ENCODE measurements at regions not wholly inside any gene's neighbourhood (a gene's known extent, or its start where the extent isn't known, plus 50 kb on each side); places are given as distances from the start of the nearest gene placed in this dataset.

DNA sequence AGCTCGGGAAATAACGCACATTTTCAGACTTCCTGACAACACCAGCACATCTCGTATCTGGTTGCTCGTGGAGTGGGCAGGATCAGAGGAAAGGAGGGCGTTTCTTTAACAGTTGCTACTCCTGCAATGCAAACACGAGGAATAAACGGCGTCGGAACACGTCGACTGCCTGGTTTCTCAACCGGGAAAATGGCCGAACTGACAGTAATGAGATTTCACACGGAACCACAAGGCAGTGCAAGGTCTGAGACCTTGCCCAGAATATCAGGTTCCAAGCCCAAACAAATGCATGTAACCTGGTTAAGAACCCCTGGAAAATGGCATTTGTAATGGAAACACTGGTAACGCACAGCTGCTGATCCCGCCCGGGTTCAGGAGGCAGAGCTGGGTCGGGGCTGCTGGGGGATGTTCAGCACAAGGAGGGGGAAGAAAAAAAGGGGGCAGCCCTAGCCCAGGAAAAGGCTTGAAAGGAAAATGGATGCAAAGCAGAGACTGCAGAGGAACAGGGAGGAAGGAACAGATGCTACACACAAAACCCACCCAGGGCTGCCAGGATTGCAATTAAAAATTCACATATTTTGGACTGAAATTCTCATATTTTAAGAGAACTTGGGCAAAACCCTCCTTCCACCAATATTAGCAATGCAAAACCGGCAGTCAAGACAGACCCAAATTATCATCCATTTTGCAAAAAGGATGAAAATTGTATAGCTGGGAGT is 61.6 kb upstream of the KLHL29 start:
- no peak for DNase-seq

DNA sequence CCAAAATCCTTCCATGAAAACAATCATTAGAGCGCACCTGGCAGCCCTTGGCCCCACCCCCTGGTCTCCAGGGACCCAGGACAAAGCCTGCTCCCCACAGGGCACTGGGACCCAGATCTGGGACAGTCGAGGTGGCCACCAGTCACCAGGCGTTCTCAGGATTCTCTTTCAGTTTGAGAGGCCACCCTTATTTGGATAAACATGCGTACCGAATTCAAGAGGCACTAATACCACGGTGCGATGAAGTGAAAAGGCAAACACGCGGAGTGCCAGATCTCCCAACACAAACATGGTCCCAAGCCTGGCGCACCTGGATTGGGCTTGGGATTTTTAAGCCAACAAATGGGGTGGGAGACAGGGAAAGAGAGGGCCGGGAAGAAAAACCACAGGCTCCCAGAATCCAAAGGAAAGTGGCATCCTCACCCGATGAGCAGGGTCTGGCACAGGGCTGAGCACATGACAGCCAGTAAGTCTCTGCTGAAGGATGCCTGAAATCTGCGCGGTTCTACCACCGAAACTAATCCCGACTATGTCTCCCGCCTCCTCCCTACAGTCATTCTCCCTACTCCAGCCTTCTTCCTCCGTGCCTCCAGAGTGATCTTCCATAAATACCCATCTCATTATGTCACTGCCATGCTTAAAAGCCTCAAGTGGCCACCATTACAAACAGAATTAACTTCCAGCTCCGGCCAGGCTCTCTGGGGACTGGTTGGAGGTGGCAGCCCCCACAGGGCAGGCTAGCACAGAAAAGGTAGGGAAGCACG is 60.9 kb upstream of the KLHL29 start:
- no peak for DNase-seq

DNA sequence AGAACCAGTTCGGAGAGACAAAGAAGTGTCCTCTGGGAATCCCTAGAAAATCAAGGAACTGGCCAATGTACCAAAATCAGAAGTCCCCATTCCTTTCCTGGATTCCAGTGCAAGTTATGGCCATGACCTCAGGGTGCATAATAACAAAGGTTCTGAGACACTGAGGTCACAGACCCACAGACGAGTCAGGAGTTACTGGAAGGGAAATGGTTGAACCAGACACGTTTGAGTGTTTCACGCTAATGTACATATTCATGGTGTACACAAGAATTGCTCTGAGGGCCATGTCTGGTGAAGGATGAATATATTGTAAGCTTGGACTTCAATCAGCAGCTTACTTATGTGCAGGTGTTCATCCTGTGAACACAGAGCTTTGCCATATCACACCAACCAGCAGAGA is 58.6 kb upstream of the KLHL29 start:
- no peak for DNase-seq

DNA sequence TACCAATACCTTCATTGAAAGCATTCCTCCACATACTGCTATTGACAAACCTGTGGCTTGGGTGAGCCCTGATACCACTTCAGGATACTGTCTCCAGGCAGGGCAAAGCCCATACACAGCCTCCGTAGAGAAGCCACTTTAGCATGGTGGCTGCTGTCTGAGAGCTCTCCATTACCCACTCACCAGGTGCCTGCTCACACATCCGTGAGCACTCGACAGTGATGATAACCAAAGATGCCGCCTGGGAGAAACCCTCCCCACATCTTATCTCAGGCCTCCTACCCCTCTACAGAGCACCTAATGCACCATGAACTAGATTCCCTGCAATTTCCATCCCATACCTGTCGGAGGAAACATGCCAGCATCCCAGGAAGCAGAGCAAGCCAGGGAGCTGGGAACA is 57.6 kb upstream of the KLHL29 start:
- DNase-seq: no peak

DNA sequence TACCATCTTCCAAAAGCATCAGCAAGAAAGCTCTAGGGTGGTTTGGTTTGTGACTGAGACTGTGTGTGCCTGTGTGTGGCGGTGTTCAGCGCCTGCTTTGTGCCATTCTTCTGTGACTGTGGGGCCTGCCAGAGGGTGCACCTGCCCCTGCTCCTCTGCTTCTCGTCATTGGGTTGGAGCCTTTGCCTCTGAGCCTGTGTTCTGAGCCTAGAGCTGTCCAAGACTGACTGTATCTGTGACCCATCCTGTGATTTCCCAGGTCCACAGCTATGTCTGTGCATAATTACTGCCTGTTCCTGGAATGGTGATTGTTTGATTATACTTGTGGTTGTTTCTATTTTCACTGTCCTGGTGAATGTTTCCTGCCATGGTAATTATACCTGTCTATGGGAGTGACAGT is 57.1 kb upstream of the KLHL29 start:
- no peak for DNase-seq

DNA sequence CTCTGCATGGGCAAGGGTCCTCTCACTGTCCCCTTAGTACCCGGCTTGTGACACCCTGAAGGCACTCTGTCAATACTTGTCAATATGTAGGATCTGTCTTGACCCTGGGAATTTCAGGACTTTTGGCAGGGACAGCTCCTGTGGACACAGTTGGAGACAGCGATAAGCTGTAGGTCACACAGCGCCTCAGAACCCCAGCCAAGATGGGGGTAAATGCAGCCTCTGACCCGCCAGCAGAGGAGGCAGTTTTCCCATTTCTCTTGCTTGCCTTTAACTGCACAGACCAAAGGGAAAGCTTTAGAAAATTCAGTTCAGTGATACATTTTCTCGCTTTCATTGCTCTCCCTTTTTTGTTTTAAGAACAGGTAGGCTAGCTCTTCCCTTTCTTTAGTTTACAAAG is 54.8 kb upstream of the KLHL29 start:
- peak in 2 of 3 donors; percentile 9 to 39 for DNase-seq

All from muscle of back (tissue), 3 donors.